GM21576 (cell line): ENCODE measurements at regions not wholly inside any gene's neighbourhood (a gene's known extent, or its start where the extent isn't known, plus 50 kb on each side); places are given as distances from the start of the nearest gene placed in this dataset.
"Not testable (repeated sequence)": the region's sequence is repeated elsewhere in the genome, so short reads cannot be mapped to it uniquely, and the experiment has no call there.

Experiments used
- ATAC-seq: cut with Tn5 transposase; IDR thresholded peaks from one replicate; pipeline ENCODE4 v1.9.1; 2021; ENCODE audit warnings: mild to moderate bottlenecking, moderate library complexity; ENCODE audit not compliant: unreplicated experiment

GRCh38 chr2:84158605-84159004, 300.5 kb downstream of the SUCLG1 start:
- no peak for ATAC-seq

GRCh38 chr2:84152462-84152861, 306.6 kb downstream of the SUCLG1 start:
- no peak for ATAC-seq

GRCh38 chr2:84144345-84144744, 314.7 kb downstream of the SUCLG1 start:
- no peak for ATAC-seq

GRCh38 chr2:84137034-84137433, 322.0 kb downstream of the SUCLG1 start:
- no peak for ATAC-seq

- no peak for ATAC-seq
Measured at GRCh38 chr2:84132370-84132769, 326.7 kb downstream of the SUCLG1 start.

- no peak for ATAC-seq
Measured at GRCh38 chr2:84131278-84131830, 327.7 kb downstream of the SUCLG1 start.

- no peak for ATAC-seq
Measured at GRCh38 chr2:84129018-84129417, 330.1 kb downstream of the SUCLG1 start.

GRCh38 chr2:84127812-84128211, 331.3 kb downstream of the SUCLG1 start:
- not testable (repeated sequence) for ATAC-seq

- ATAC-seq, result no peak
Measured at GRCh38 chr2:84126530-84126929, 332.6 kb downstream of the SUCLG1 start.

GRCh38 chr2:84126084-84126483, 333.0 kb downstream of the SUCLG1 start:
- no peak for ATAC-seq

- no peak for ATAC-seq
Measured at GRCh38 chr2:84116143-84116542, 342.9 kb downstream of the SUCLG1 start.

GRCh38 chr2:84115173-84115857, 343.8 kb downstream of the SUCLG1 start:
- ATAC-seq, result no peak

- ATAC-seq, result not testable (repeated sequence)
Measured at GRCh38 chr2:84103816-84104527, 355.1 kb downstream of the SUCLG1 start.

GRCh38 chr2:84102274-84102673, 356.8 kb downstream of the SUCLG1 start:
- ATAC-seq, result no peak

- ATAC-seq, result no peak
Measured at GRCh38 chr2:84088656-84089055, 370.4 kb downstream of the SUCLG1 start.

- ATAC-seq, result no peak
Measured at GRCh38 chr2:84085562-84085961, 373.5 kb downstream of the SUCLG1 start.

- no peak for ATAC-seq
Measured at GRCh38 chr2:84084856-84085255, 374.2 kb downstream of the SUCLG1 start.

- no peak for ATAC-seq
Measured at GRCh38 chr2:84083984-84084383, 375.1 kb downstream of the SUCLG1 start.

- ATAC-seq, result no peak
Measured at GRCh38 chr2:84078471-84078870, 380.6 kb downstream of the SUCLG1 start.

- no peak for ATAC-seq
Measured at GRCh38 chr2:84077496-84077895, 381.6 kb downstream of the SUCLG1 start.

- ATAC-seq, result no peak
Measured at GRCh38 chr2:84071050-84071449, 388.0 kb downstream of the SUCLG1 start.

GRCh38 chr2:84065857-84066256, 393.2 kb downstream of the SUCLG1 start:
- no peak for ATAC-seq
